GM12875 (cell line): ENCODE measurements at regions not wholly inside any gene's neighbourhood (a gene's known extent, or its start where the extent isn't known, plus 50 kb on each side); places are given as distances from the start of the nearest gene placed in this dataset.

ENCODE experiments used
- H3K4me3 ChIP-seq: one replicate; pipeline ENCODE4 v1.5.1; 2011; ENCODE audit warnings: low read depth, low read length, control low read depth
- TF ChIP-seq, protein P1 (sequence below): IDR thresholded peaks from 2 replicates; pipeline ENCODE4 v1.5.1; 2011; ENCODE audit warnings: low read depth, mild to moderate bottlenecking, control low read depth, inconsistent platforms, low read length, moderate library complexity, borderline replicate concordance; ENCODE audit not compliant: insufficient read depth

DNA sequence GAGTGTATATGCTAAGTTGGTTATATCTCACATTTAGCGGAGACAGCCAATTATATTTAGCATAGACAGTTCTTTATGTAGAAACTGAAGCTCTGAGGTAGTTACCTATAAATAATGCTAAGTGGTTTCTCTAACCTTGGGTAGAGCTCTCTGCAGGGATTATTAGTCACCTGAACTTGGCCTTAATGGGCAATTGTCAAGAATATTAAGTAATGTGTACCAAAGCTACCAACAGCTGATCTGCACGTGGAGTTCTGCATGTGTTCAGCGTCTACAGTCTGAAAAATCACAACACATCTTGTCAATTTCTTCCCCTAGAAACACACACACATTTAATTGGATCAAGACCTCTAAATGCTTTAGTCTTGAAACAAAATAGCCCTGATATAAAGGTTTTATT is 740.6 kb upstream of the FAM241A start:
- TF ChIP-seq, protein P1, sequence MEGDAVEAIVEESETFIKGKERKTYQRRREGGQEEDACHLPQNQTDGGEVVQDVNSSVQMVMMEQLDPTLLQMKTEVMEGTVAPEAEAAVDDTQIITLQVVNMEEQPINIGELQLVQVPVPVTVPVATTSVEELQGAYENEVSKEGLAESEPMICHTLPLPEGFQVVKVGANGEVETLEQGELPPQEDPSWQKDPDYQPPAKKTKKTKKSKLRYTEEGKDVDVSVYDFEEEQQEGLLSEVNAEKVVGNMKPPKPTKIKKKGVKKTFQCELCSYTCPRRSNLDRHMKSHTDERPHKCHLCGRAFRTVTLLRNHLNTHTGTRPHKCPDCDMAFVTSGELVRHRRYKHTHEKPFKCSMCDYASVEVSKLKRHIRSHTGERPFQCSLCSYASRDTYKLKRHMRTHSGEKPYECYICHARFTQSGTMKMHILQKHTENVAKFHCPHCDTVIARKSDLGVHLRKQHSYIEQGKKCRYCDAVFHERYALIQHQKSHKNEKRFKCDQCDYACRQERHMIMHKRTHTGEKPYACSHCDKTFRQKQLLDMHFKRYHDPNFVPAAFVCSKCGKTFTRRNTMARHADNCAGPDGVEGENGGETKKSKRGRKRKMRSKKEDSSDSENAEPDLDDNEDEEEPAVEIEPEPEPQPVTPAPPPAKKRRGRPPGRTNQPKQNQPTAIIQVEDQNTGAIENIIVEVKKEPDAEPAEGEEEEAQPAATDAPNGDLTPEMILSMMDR = no peak
- no peak overlapping the region for H3K4me3 ChIP-seq

GRCh38 chr4:111405989-111406388 is 739.3 kb upstream of the FAM241A start:
- no peak overlapping the region for H3K4me3 ChIP-seq
- TF ChIP-seq, protein P1 = no peak

- no peak overlapping the region for H3K4me3 ChIP-seq
- TF ChIP-seq, protein P1 = no peak
These were observed 734.7 kb upstream of the FAM241A start for GRCh38 chr4:111410571-111410970.

DNA sequence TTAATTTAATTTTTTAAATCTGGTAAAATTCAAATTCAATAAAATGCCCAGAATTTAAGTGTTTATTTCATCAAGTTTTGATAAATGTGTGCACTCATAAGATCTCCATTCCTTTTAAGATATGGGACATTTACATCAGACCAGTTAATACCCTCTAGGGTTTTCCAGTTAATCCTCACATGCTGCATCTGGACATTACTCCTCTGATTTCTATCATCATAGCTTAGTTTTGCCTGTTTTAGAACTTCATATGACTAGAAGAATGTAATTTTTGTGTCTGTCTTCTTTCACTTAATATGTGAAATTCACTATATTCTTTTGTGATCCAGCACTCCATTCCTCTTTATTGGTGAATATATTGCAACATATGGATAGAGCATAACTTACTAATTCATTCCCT is 727.7 kb upstream of the FAM241A start:
- TF ChIP-seq, protein P1 = no peak
- H3K4me3 ChIP-seq = no peak overlapping the region

DNA sequence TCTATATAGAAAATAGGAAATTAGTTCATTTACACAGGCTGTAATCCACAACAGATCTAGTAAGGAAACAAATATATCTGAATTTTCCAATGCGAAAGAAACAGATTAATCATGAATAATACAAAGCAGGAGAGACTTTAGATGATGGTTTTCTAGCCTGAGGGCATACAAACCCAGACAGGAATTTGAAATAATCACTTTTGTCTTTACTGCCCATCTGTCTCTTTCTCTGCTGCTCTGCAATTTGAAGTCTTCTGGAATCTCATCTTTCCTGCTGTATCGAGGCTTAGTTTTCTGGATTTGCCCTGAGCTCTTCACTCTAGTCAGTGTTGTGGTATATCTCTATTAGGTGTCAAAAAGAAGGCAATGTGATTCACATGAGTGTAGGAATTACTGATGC is 711.8 kb upstream of the FAM241A start:
- no peak overlapping the region for H3K4me3 ChIP-seq
- TF ChIP-seq, protein P1 = no peak

- TF ChIP-seq, protein P1 = no peak
- no peak overlapping the region for H3K4me3 ChIP-seq
These were observed 710.7 kb upstream of the FAM241A start for GRCh38 chr4:111434586-111434985.

DNA sequence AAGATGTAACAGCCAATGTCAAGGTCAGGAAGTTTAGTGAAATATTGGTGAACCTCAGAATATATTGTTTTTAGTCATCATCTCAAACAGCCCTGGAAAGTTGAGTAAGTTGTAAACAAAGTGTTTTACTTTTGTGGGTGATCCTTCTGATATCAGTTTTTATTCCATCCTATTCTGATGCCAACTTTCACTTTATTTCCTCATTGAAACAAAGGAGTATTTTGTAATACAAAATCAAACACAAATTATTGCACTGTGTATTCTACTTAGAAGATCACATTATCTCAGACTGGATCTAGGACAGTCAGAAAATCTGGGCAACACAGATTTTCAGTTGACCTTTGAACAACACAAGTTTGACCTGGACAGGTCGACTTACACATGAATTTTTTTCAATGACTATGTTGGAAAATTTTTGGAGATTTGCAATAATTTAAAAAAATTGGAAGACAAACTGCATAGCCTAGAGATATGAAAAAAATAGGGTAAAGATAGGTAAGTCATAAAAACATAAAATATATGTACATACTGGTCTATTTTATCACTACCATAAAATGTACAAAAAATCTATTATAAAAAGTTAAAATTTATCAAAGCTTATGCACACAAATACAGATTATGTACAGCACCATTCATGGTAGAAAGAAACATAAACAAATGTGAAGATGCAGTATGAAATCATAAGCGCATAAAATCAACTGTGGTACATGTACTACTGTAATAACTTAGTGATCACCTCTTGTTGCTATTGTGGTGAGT is 709.1 kb upstream of the FAM241A start:
- H3K4me3 ChIP-seq = no peak overlapping the region
- TF ChIP-seq, protein P1 = no peak
